ENCODE measurements at regions not wholly inside any gene's neighbourhood (a gene's known extent, or its start where the extent isn't known, plus 50 kb on each side); places are given as distances from the start of the nearest gene placed in this dataset.

GRCh38 chr3:157759311-157759710 is 256.1 kb upstream of the VEPH1 start:
- Histone ChIP-seq H3K4me1 (no peaks in the 10 kb centered on the region), H3K27me3 (no peaks in the 10 kb centered on the region), H3K27ac (no peak overlapping the region), H3K36me3 (ENCODE audit: low read depth, missing control alignments) (no peaks in the 10 kb centered on the region), H3K9me3 (no peaks in the 10 kb centered on the region), H3K4me3 (no peak overlapping the region)
- intact Hi-C loops (cut with DNase I; ENCODE audit: low total_unique reads), result no loop called here
- no peak for DNase-seq
- TF ChIP-seq CTCF (IDR thresholded peaks at IDR 0.05) (no peak), POLR2A (IDR thresholded peaks at IDR 0.05) (no peak)
- WGBS, 2 donors, result 81 to 84% methylated on average over 4 of the region's 4 CpGs

GRCh38 chr3:157755233-157755632 is 252.0 kb upstream of the VEPH1 start:
- H3K27me3 ChIP-seq, result no peaks in the 10 kb centered on the region
- H3K4me3 ChIP-seq, result no peak overlapping the region
- no peak overlapping the region for H3K27ac ChIP-seq
- H3K36me3 ChIP-seq (ENCODE audit: low read depth, missing control alignments), result no peaks in the 10 kb centered on the region
- intact Hi-C loops (cut with DNase I; ENCODE audit: low total_unique reads), result no loop called here
- no peak for TF ChIP-seq POLR2A (IDR thresholded peaks at IDR 0.05)
- no peak for TF ChIP-seq CTCF (IDR thresholded peaks at IDR 0.05)
- 71 to 74% methylated on average over 5 of the region's 5 CpGs for WGBS, 2 donors
- no peak for DNase-seq
- no peaks in the 10 kb centered on the region for H3K9me3 ChIP-seq
- H3K4me1 ChIP-seq, result no peaks in the 10 kb centered on the region

- no peaks in the 10 kb centered on the region for H3K9me3 ChIP-seq
- H3K27ac ChIP-seq, result no peak overlapping the region
- TF ChIP-seq POLR2A (IDR thresholded peaks at IDR 0.05) (no peak), CTCF (IDR thresholded peaks at IDR 0.05) (no peak)
- 65 to 77% methylated on average over 3 of the region's 3 CpGs for WGBS, 2 donors
- intact Hi-C loops (cut with DNase I; ENCODE audit: low total_unique reads), result no loop called here
- no peaks in the 10 kb centered on the region for H3K36me3 ChIP-seq (ENCODE audit: low read depth, missing control alignments)
- no peaks in the 10 kb centered on the region for H3K4me1 ChIP-seq
- H3K4me3 ChIP-seq, result no peak overlapping the region
- H3K27me3 ChIP-seq, result no peaks in the 10 kb centered on the region
- no peak for DNase-seq
Measured at GRCh38 chr3:157754451-157754850, 251.2 kb upstream of the VEPH1 start.

GRCh38 chr3:157753787-157754136 is 250.5 kb upstream of the VEPH1 start:
- Histone ChIP-seq H3K36me3 (ENCODE audit: low read depth, missing control alignments) (no peaks in the 10 kb centered on the region), H3K9me3 (no peaks in the 10 kb centered on the region), H3K27ac (no peak overlapping the region), H3K27me3 (no peaks in the 10 kb centered on the region), H3K4me1 (no peaks in the 10 kb centered on the region), H3K4me3 (no peak overlapping the region)
- 76 to 80% methylated on average over 3 of the region's 3 CpGs for WGBS, 2 donors
- intact Hi-C loops (cut with DNase I; ENCODE audit: low total_unique reads), result no loop called here
- no peak for DNase-seq
- TF ChIP-seq POLR2A (IDR thresholded peaks at IDR 0.05) (no peak), CTCF (IDR thresholded peaks at IDR 0.05) (no peak)

GRCh38 chr3:157752956-157753786 is 250.0 kb upstream of the VEPH1 start:
- no peak for TF ChIP-seq CTCF (IDR thresholded peaks at IDR 0.05)
- no peak for TF ChIP-seq POLR2A (IDR thresholded peaks at IDR 0.05)
- no peak overlapping the region for H3K4me3 ChIP-seq
- WGBS, 2 donors, result 72 to 73% methylated on average over 5 of the region's 5 CpGs
- DNase-seq, result no peak
- no peaks in the 10 kb centered on the region for H3K4me1 ChIP-seq
- no peaks in the 10 kb centered on the region for H3K9me3 ChIP-seq
- no peaks in the 10 kb centered on the region for H3K36me3 ChIP-seq (ENCODE audit: low read depth, missing control alignments)
- H3K27me3 ChIP-seq, result no peaks in the 10 kb centered on the region
- intact Hi-C loops (cut with DNase I; ENCODE audit: low total_unique reads), result no loop called here
- H3K27ac ChIP-seq, result no peak overlapping the region

Measured in testis (tissue), 2 donors.